ENCODE measurements at regions not wholly inside any gene's neighbourhood (a gene's known extent, or its start where the extent isn't known, plus 50 kb on each side); places are given as distances from the start of the nearest gene placed in this dataset.
"Not testable (repeated sequence)": the region's sequence is repeated elsewhere in the genome, so short reads cannot be mapped to it uniquely, and the experiment has no call there.

- no peaks in the 10 kb centered on the region for H3K79me1 ChIP-seq (ENCODE audit: low read length)
- H3K14ac ChIP-seq (ENCODE audit: low read length) = no peak overlapping the region
- H3K23ac ChIP-seq (ENCODE audit: low read length) = no peak overlapping the region
- H3K27ac ChIP-seq (ENCODE audit: low read depth, low read length) = no peak overlapping the region
- no peak overlapping the region for H2AFZ ChIP-seq (ENCODE audit: insufficient read depth, low read length, poor library complexity)
- no peak overlapping the region for H2AK5ac ChIP-seq (ENCODE audit: low read length)
- H4K8ac ChIP-seq (ENCODE audit: low read depth, low read length) = no peak overlapping the region
- no peak overlapping the region for H2BK120ac ChIP-seq (ENCODE audit: insufficient read depth, low read length, poor library complexity)
- H4K91ac ChIP-seq (ENCODE audit: low read depth, low read length) = no peak overlapping the region
- H3K27me3 ChIP-seq (ENCODE audit: insufficient read depth, low read length) = no peaks in the 10 kb centered on the region
- H3K4me2 ChIP-seq (ENCODE audit: low read length) = no peak overlapping the region
- H3K4me1 ChIP-seq (ENCODE audit: control insufficient read depth in 1 of 2, insufficient read depth in 2 of 2, low read length in 2 of 2) = no peaks in the 10 kb centered on the region
- no peak overlapping the region for H3K18ac ChIP-seq (ENCODE audit: low read length)
- no peak overlapping the region for H3K9ac ChIP-seq (ENCODE audit: low read length)
- WGBS (ENCODE audit: extremely low coverage, insufficient coverage, insufficient read length) = no CpG with 5 or more reads among the region's 8 CpGs
- no peak overlapping the region for H2BK5ac ChIP-seq (ENCODE audit: low read depth, low read length, poor library complexity)
- H3K79me2 ChIP-seq (ENCODE audit: control insufficient read depth, insufficient read depth, low read length, poor library complexity) = no peaks in the 10 kb centered on the region
- no peak overlapping the region for H3K4ac ChIP-seq (ENCODE audit: low read depth, low read length)
- H3K9me3 ChIP-seq (ENCODE audit: insufficient read depth, low read depth, low read length) = peaks cover 2% of the 10 kb centered on the region
- H3K36me3 ChIP-seq (ENCODE audit: control insufficient read depth in 1 of 2, insufficient read depth in 2 of 2, low read length in 2 of 2) = no peaks in the 10 kb centered on the region
- H2BK12ac ChIP-seq (ENCODE audit: low read length) = no peak overlapping the region
- H4K12ac ChIP-seq (ENCODE audit: low read depth, low read length) = no peak overlapping the region
- no peak overlapping the region for H3K4me3 ChIP-seq (ENCODE audit: low read depth, low read length)
- no peak for DNase-seq
Observed at GRCh38 chr2:235225261-235225660, 268.6 kb upstream of the AGAP1 start.

- no peaks in the 10 kb centered on the region for H3K79me1 ChIP-seq (ENCODE audit: low read length)
- H3K27ac ChIP-seq (ENCODE audit: low read depth, low read length) = no peak overlapping the region
- no peak overlapping the region for H4K8ac ChIP-seq (ENCODE audit: low read depth, low read length)
- H2BK5ac ChIP-seq (ENCODE audit: low read depth, low read length, poor library complexity) = no peak overlapping the region
- no peak overlapping the region for H3K9ac ChIP-seq (ENCODE audit: low read length)
- no peaks in the 10 kb centered on the region for H3K79me2 ChIP-seq (ENCODE audit: control insufficient read depth, insufficient read depth, low read length, poor library complexity)
- H3K23ac ChIP-seq (ENCODE audit: low read length) = no peak overlapping the region
- H2BK120ac ChIP-seq (ENCODE audit: insufficient read depth, low read length, poor library complexity) = no peak overlapping the region
- no peak overlapping the region for H3K4me3 ChIP-seq (ENCODE audit: low read depth, low read length)
- no peak overlapping the region for H3K18ac ChIP-seq (ENCODE audit: low read length)
- no peak overlapping the region for H3K14ac ChIP-seq (ENCODE audit: low read length)
- no peak overlapping the region for H2AFZ ChIP-seq (ENCODE audit: insufficient read depth, low read length, poor library complexity)
- no peak overlapping the region for H2BK12ac ChIP-seq (ENCODE audit: low read length)
- H4K91ac ChIP-seq (ENCODE audit: low read depth, low read length) = no peak overlapping the region
- H3K4ac ChIP-seq (ENCODE audit: low read depth, low read length) = no peak overlapping the region
- H3K4me1 ChIP-seq (ENCODE audit: control insufficient read depth in 1 of 2, insufficient read depth in 2 of 2, low read length in 2 of 2) = no peaks in the 10 kb centered on the region
- H2AK5ac ChIP-seq (ENCODE audit: low read length) = no peak overlapping the region
- no peaks in the 10 kb centered on the region for H3K36me3 ChIP-seq (ENCODE audit: control insufficient read depth in 1 of 2, insufficient read depth in 2 of 2, low read length in 2 of 2)
- H4K12ac ChIP-seq (ENCODE audit: low read depth, low read length) = no peak overlapping the region
- H3K27me3 ChIP-seq (ENCODE audit: insufficient read depth, low read length) = no peaks in the 10 kb centered on the region
- no CpG with 5 or more reads among the region's 1 CpG for WGBS (ENCODE audit: extremely low coverage, insufficient coverage, insufficient read length)
- no peak overlapping the region for H3K4me2 ChIP-seq (ENCODE audit: low read length)
- peaks cover 2% of the 10 kb centered on the region for H3K9me3 ChIP-seq (ENCODE audit: insufficient read depth, low read depth, low read length)
- DNase-seq = no peak
Observed at GRCh38 chr2:235227590-235227989, 266.3 kb upstream of the AGAP1 start.

GRCh38 chr2:235228422-235228821 is 265.4 kb upstream of the AGAP1 start:
- H4K8ac ChIP-seq (ENCODE audit: low read depth, low read length); H2BK5ac ChIP-seq (ENCODE audit: low read depth, low read length, poor library complexity); H4K12ac ChIP-seq (ENCODE audit: low read depth, low read length); H3K36me3 ChIP-seq (ENCODE audit: control insufficient read depth in 1 of 2, insufficient read depth in 2 of 2, low read length in 2 of 2); H3K9me3 ChIP-seq (ENCODE audit: insufficient read depth, low read depth, low read length); H3K9ac ChIP-seq (ENCODE audit: low read length); H3K27ac ChIP-seq (ENCODE audit: low read depth, low read length); H3K14ac ChIP-seq (ENCODE audit: low read length); H3K27me3 ChIP-seq (ENCODE audit: insufficient read depth, low read length); H2AK5ac ChIP-seq (ENCODE audit: low read length); H3K18ac ChIP-seq (ENCODE audit: low read length); DNase-seq; H3K4me3 ChIP-seq (ENCODE audit: low read depth, low read length); H3K79me1 ChIP-seq (ENCODE audit: low read length); H3K4me2 ChIP-seq (ENCODE audit: low read length); H2BK120ac ChIP-seq (ENCODE audit: insufficient read depth, low read length, poor library complexity); H3K4me1 ChIP-seq (ENCODE audit: control insufficient read depth in 1 of 2, insufficient read depth in 2 of 2, low read length in 2 of 2); H2AFZ ChIP-seq (ENCODE audit: insufficient read depth, low read length, poor library complexity); H3K4ac ChIP-seq (ENCODE audit: low read depth, low read length); H2BK12ac ChIP-seq (ENCODE audit: low read length); H4K91ac ChIP-seq (ENCODE audit: low read depth, low read length); H3K23ac ChIP-seq (ENCODE audit: low read length); H3K79me2 ChIP-seq (ENCODE audit: control insufficient read depth, insufficient read depth, low read length, poor library complexity): not testable (repeated sequence)
- no CpG with 5 or more reads among the region's 3 CpGs for WGBS (ENCODE audit: extremely low coverage, insufficient coverage, insufficient read length)

DNA sequence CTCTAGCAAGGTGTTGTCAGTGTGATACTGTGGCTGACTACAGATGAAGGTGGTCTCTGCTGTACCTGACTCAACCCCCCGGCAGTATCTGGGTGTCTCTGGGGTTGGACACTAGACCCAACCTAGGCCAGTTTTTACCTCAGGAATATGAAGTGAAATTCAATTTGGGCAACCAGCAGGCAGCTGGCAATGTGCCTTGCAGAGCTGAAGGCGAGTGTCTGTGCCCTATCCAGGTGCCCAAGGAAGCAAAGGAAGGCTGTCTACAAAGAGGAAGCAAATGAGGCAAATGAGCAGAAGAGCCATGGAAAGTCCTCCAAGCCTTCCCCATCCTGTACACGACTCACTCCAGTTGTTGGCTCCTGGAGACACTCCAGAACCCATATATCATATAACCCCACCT is 264.6 kb upstream of the AGAP1 start:
- H2AK5ac ChIP-seq (ENCODE audit: low read length) = no peak overlapping the region
- no peak overlapping the region for H2BK12ac ChIP-seq (ENCODE audit: low read length)
- H2BK5ac ChIP-seq (ENCODE audit: low read depth, low read length, poor library complexity) = no peak overlapping the region
- no peaks in the 10 kb centered on the region for H3K79me2 ChIP-seq (ENCODE audit: control insufficient read depth, insufficient read depth, low read length, poor library complexity)
- H3K4me2 ChIP-seq (ENCODE audit: low read length) = no peak overlapping the region
- H4K12ac ChIP-seq (ENCODE audit: low read depth, low read length) = no peak overlapping the region
- no peak overlapping the region for H4K91ac ChIP-seq (ENCODE audit: low read depth, low read length)
- no peak overlapping the region for H2AFZ ChIP-seq (ENCODE audit: insufficient read depth, low read length, poor library complexity)
- H3K36me3 ChIP-seq (ENCODE audit: control insufficient read depth in 1 of 2, insufficient read depth in 2 of 2, low read length in 2 of 2) = no peaks in the 10 kb centered on the region
- H3K27me3 ChIP-seq (ENCODE audit: insufficient read depth, low read length) = no peaks in the 10 kb centered on the region
- no peak overlapping the region for H3K18ac ChIP-seq (ENCODE audit: low read length)
- no peak overlapping the region for H3K27ac ChIP-seq (ENCODE audit: low read depth, low read length)
- no peaks in the 10 kb centered on the region for H3K79me1 ChIP-seq (ENCODE audit: low read length)
- no peak overlapping the region for H4K8ac ChIP-seq (ENCODE audit: low read depth, low read length)
- H3K4ac ChIP-seq (ENCODE audit: low read depth, low read length) = no peak overlapping the region
- H3K4me3 ChIP-seq (ENCODE audit: low read depth, low read length) = no peak overlapping the region
- no peak overlapping the region for H3K23ac ChIP-seq (ENCODE audit: low read length)
- no CpG with 5 or more reads among the region's 3 CpGs for WGBS (ENCODE audit: extremely low coverage, insufficient coverage, insufficient read length)
- H3K9ac ChIP-seq (ENCODE audit: low read length) = no peak overlapping the region
- no peaks in the 10 kb centered on the region for H3K4me1 ChIP-seq (ENCODE audit: control insufficient read depth in 1 of 2, insufficient read depth in 2 of 2, low read length in 2 of 2)
- peaks cover 2% of the 10 kb centered on the region for H3K9me3 ChIP-seq (ENCODE audit: insufficient read depth, low read depth, low read length)
- no peak overlapping the region for H3K14ac ChIP-seq (ENCODE audit: low read length)
- DNase-seq = no peak
- no peak overlapping the region for H2BK120ac ChIP-seq (ENCODE audit: insufficient read depth, low read length, poor library complexity)

All from trophoblast cell (in vitro differentiated cells and primary cell).